ENCODE measurements at regions not wholly inside any gene's neighbourhood (a gene's known extent, or its start where the extent isn't known, plus 50 kb on each side); places are given as distances from the start of the nearest gene placed in this dataset.

DNA sequence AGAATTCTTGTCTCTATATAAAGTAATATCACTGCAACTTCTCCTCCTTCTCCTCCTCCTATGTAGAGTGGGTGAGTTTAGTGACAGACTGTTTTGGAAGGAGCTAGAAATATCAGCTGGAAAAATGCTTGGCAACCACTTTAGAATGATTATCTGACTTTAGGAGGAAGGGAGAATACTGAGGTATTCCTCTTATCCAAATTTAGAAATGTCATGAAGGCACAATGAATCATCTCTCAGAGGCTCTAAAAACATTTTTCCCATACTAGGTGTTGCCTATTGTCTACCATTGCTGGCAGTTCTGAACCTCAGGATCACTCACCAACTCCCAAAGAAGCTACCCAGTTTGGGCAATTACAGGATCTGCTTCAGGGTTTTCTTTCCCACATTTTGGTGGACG is 306.6 kb upstream of the ATP2B1 start:
- no peak for DNase-seq (ENCODE audit: low read depth in 1 of 2, low spot score in 1 of 2)

- no peak for DNase-seq (ENCODE audit: low read depth in 1 of 2, low spot score in 1 of 2)
Measured at GRCh38 chr12:90013409-90013808, 304.8 kb upstream of the ATP2B1 start.

DNA sequence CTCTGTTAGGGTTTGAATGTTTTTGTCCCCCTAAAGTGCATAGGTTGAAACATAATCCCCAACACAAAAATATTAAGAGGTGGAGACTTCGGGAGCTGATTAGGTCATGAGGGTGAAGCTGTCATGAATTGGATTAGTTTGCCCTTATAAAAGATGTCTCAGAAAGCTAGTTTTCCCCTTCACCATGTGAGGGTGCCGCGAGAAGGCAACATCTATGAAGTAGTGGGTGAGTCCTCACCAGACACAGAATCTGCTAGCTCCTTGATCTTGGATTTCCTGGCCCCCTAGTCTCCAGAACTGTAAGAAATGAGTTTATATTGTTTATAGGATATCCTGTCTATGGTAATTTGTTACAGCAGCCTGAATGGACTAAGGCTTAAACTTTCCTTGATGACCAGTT is 301.5 kb upstream of the ATP2B1 start:
- no peak for DNase-seq (ENCODE audit: low read depth in 1 of 2, low spot score in 1 of 2)

DNA sequence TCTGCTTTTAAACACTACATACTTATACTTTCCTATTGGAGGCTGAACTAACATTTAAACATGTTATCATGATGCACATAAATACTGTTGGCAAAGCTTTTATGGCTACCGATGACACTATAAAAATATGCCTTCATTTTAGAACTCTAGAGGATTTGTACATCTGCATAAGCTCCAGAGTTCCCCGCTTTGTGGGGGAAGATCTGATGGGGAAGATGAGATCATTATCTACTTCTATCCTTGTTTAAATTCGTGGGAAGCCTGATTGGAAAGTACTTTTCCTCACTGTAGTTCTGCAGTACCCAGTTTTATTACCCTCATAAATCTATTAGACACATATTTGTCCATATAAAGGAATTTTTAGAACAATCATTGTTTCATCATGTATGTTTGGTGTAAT is 299.6 kb upstream of the ATP2B1 start:
- DNase-seq (ENCODE audit: low read depth in 1 of 2, low spot score in 1 of 2): no peak

DNA sequence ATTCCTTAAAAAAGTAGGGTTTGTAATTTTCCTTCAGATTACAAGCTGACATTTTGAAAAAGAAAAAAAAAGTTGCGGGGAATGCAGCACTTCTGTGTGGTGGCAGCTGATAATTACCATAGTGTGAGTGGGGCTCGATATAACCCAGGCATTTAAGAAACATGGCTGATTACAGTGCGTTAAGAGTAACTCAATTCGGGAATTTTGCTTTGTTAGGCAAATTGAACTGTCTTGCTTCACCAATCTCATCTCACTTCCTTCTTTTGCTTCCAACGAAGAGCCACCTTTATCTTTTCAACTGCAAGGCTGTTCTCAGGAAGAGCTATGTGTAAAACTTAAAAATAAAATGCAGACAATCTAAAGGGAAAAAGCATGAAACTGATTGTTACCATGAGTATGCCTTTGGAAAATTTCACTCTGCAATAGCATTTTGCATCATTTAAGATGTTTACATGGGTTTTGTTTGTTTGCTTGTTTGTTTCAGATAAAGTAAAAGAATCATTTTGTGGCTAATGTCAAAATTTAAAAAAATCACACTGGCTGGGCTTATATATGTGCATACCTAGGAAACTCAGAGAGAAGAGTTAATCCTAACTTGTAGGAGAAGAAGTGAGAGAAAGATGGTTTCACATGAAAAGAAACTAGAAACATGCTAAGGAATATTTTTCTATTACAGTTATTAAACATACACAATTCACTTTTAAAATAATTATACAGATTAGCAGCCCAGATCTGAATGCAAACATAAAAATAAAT is 295.9 kb upstream of the ATP2B1 start:
- DNase-seq (ENCODE audit: low read depth in 1 of 2, low spot score in 1 of 2): no peak

DNA sequence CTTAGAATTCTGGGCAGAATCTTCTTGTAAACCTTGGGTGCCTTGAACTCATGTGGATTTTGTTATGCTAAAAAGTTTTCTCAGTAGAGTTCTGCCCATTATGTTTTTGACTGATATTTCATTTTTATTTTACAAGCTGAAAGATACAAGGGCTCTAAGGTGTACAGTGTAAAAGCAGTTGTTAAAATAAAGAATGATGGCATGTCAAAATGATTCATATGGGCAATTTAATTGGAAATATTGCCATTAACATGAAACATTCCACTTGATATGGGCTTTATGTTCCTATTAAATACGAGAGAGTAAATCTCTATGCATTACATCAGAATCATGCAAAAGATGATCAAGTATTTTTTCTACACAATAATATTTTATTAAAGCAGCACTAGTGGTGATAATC is 295.1 kb upstream of the ATP2B1 start:
- DNase-seq (ENCODE audit: low read depth in 1 of 2, low spot score in 1 of 2): no peak

GRCh38 chr12:90000721-90001120 is 292.1 kb upstream of the ATP2B1 start:
- DNase-seq (ENCODE audit: low read depth in 1 of 2, low spot score in 1 of 2): no peak

DNA sequence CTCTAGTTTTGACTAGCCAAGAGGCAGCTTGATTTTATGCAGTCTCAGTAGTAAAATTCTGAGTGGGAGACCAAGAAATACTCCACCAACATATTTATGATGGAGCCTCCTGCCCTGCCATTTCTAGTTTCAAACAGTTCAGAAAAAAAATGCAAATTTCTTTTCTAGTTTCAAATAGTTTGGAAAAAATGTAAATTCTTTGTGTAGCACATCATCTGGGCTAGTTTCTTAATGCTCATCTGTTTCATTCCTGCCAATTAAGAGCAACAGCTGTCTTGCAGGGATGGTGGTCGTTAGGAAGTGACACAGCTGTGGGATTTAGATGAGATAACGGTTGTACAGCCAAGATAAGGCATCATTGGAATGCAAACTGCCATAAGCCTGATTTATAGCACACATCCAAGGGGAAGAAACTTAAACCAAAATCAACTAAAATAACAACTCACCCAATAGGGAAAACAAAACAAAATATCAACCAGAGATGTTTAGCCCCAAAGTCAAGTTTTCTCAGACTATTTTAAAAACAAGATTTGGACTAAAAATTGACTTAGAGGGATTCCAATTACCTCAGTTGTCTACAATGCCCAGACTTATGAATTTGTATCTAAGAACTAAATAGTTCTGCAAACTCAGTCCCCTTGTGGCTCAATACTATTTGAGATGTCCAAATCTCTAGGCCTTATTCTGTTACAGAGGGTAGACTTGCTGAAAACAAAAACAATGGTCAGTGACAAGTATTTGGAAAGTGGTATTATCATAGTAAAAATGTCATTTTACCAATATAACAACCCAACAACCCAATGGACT is 291.3 kb upstream of the ATP2B1 start:
- no peak for DNase-seq (ENCODE audit: low read depth in 1 of 2, low spot score in 1 of 2)

GRCh38 chr12:89995870-89996269 is 287.2 kb upstream of the ATP2B1 start:
- no peak for DNase-seq (ENCODE audit: low read depth in 1 of 2, low spot score in 1 of 2)

GRCh38 chr12:89994911-89995310 is 286.3 kb upstream of the ATP2B1 start:
- DNase-seq (ENCODE audit: low read depth in 1 of 2, low spot score in 1 of 2): no peak

DNA sequence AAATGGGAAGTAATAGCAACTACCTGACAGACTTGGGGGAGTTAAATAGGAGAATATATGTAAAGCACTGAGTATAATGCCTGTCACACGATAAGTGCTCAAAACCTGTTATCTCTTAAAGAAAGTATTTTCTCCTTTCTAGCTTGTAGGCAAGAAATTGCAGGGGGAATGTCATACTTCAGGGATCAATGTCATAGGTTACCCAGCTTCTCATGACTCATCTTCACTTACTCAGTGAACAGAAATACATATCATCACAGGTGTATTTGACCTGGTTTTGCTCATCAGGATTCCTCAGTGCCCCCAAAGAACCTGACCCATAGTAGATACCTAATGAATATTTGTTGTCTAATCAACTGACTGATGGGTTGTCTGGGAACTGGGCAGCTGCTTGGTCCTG is 285.0 kb upstream of the ATP2B1 start:
- no peak for DNase-seq (ENCODE audit: low read depth in 1 of 2, low spot score in 1 of 2)

GRCh38 chr12:89992668-89993451 is 284.2 kb upstream of the ATP2B1 start:
- DNase-seq (ENCODE audit: low read depth in 1 of 2, low spot score in 1 of 2): no peak

DNA sequence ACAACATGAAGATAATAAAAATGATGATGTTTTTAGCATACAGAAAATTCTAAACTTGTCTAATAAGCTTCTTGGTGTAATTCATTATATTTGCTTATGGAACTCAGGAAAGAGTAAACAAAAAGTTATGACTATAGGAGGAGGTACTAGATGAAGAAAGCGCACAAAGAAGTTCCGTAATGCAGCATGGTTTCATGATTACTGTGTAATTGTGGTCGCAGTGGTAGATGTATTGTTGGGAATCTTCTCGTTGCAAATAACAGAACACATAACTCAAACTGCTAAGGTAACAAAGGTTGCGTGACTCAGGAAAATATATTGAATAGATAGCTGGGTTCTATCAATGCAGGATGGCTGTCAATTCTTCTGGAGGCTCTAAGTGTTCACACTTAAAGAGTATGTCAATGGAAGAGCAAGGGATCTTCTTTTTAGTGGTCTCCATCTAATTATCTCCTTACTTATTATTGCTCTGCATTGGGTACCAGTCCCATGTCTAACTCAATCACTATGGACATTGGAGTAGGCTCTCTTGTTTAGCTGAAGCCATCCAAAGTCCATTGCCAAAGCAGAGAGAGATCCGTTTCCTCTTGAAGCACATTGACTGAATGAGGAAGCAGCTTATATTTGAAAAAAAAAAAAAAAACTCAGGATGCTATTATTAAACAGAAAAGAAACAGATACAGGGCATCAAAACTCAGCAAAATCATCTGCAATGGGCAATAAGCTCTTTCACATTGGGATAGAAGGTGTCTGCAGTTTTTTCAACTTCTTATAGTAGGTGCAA is 283.4 kb upstream of the ATP2B1 start:
- no peak for DNase-seq (ENCODE audit: low read depth in 1 of 2, low spot score in 1 of 2)

DNA sequence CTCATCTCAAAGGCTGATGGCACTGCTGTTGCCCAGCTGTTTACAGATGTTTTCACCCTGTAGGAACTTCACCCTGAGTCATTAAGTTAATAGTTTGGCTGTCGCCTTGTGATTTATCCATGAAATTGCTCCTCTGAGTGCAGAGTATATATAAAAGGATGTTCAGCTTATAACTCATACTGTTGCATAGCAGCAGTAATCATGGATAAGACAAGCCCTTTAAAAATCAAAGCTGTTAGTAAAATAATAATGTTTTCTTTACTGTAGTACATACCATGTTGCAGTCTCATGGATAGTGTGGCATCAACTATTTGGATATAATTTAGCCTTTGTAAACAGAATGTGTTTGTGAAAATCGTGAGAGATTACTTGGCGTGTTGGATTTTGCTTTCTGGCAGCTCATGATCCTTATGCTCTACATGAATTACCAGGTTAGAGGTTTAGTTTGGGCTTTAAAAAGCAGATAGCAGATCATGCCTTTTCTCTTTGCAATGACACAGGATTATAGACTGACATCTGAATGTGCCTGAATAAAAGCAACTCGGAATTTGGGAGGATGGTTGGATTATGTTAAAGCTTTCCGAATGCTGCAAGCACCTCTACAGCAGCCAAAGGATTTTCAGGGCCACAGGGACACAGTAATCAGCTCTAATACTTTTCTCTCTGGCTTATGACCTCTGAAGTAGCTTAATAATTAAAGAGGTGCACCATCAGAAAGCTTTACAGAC is 279.7 kb upstream of the ATP2B1 start:
- no peak for DNase-seq (ENCODE audit: low read depth in 1 of 2, low spot score in 1 of 2)

GRCh38 chr12:89985935-89986334 is 277.3 kb upstream of the ATP2B1 start:
- no peak for DNase-seq (ENCODE audit: low read depth in 1 of 2, low spot score in 1 of 2)

DNA sequence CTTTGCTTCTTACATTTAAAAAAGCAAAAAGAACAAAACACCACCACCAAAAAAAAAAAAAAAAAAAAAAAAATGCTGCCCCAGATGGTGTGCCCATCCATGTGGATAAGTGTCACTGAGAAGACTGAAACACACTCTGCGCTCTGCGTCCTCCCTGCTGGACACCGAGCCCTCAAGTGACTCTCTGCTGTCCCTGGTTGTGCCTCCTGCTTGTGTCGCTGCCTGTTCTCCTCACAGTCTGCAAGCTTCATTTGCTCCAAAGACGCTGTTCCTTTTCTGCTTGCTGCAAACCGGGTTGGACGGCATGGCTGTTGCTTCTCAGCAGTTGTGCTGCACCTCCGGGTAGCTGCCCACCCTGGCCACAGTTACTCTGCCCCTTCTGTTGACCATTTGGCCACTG is 276.2 kb upstream of the ATP2B1 start:
- no peak for DNase-seq (ENCODE audit: low read depth in 1 of 2, low spot score in 1 of 2)

DNA sequence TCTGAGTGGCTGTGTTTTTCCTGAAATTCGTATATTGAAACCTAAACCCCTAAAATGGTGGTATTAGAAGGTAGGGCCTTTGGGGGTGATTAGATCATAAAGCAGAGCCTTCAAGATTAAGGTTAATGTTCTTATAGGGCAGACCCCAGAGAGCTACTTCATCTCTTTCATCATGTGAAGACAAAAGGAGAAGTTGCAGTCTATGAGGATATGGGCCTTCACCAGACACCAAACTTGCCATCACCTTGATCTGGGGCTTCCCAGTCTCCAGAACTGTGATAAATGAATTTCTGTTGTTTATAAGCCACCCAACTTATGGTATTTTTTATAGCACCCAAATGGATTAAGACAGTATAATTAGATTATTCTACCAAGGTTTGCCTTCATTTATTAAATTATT is 275.0 kb upstream of the ATP2B1 start:
- DNase-seq (ENCODE audit: low read depth in 1 of 2, low spot score in 1 of 2): no peak

- no peak for DNase-seq (ENCODE audit: low read depth in 1 of 2, low spot score in 1 of 2)
Measured at GRCh38 chr12:89980236-89980635, 271.6 kb upstream of the ATP2B1 start.

- no peak for DNase-seq (ENCODE audit: low read depth in 1 of 2, low spot score in 1 of 2)
Measured at GRCh38 chr12:89977405-89978085, 268.9 kb upstream of the ATP2B1 start.

- no peak for DNase-seq (ENCODE audit: low read depth in 1 of 2, low spot score in 1 of 2)
Measured at GRCh38 chr12:89976866-89977265, 268.2 kb upstream of the ATP2B1 start.
